Liver (tissue), 2 donors: ENCODE measurements at regions not wholly inside any gene's neighbourhood (a gene's known extent, or its start where the extent isn't known, plus 50 kb on each side); places are given as distances from the start of the nearest gene placed in this dataset.

Experiments
- RAD21 ChIP-seq, 2 donors: IDR thresholded peaks; 2 replicates each; pipeline ENCODE4 v1.6.1; 2016; ENCODE audit warnings: antibody characterized with exemption in 2 of 2, mild to moderate bottlenecking in 2 of 2
- TAF1 ChIP-seq: conservative IDR thresholded peaks from 2 replicates; pipeline ENCODE4 v1.6.1; 2016; ENCODE audit warnings: antibody characterized with exemption, mild to moderate bottlenecking
- donor health status: healthy.

- TF ChIP-seq TAF1 (no peak), RAD21 (IDR thresholded peaks at IDR 0.05) (no peak)
Measured at GRCh38 chr14:32020882-32021281, 56.2 kb upstream of the ARHGAP5 start.
